PC-9 (cell line): ENCODE measurements at regions not wholly inside any gene's neighbourhood (a gene's known extent, or its start where the extent isn't known, plus 50 kb on each side); places are given as distances from the start of the nearest gene placed in this dataset.

ENCODE experiments used
- BruUV-seq: library from RNA; stranded (reverse); fragments of 400-500 nt; replicated peaks from 2 replicates; lab custom pipeline; 2021; lab: Mats Ljungman, UMichigan
- CTCF ChIA-PET: fragments of 300-600 bp; sonication (Branson Sonifier 250); formaldehyde crosslinking; loops from one replicate; lab custom pipeline; 2022; ENCODE audit warnings: antibody characterized with exemption; lab: Charles Lee
- POLR2A ChIA-PET: fragments of 300-600 bp; sonication (Branson Sonifier 250); formaldehyde crosslinking; loops from one replicate; lab custom pipeline; 2022; ENCODE audit warnings: antibody characterized with exemption; ENCODE audit not compliant: unreplicated experiment; lab: Charles Lee
- DNase-seq, 2 experiments: peaks; one replicate each; pipeline versions ENCODE4 v3.0.0 to v3.0.0-alpha.2; 2015 to 2022; ENCODE audit warnings: mixed read lengths in 1 of 2
- H2AFZ ChIP-seq: fragments of 200-600 bp; sonication (generic); 2 replicates; pipeline ENCODE4 v1.8.1; 2017; ENCODE audit warnings: antibody characterized with exemption
- H3F3A ChIP-seq: fragments of 200-600 bp; sonication (generic); 2 replicates; pipeline ENCODE4 v1.8.1; 2017; ENCODE audit warnings: antibody characterized with exemption, mild to moderate bottlenecking, low read depth; ENCODE audit not compliant: insufficient read depth
- H3K27ac ChIP-seq: fragments of 200-600 bp; sonication (generic); 2 replicates; pipeline ENCODE4 v1.6.1; 2016; ENCODE audit warnings: mixed run types
- H3K27me3 ChIP-seq: fragments of 200-600 bp; sonication (generic); 2 replicates; pipeline ENCODE4 v1.6.1; 2016; ENCODE audit warnings: low read depth, mixed run types; ENCODE audit not compliant: insufficient read depth
- H3K36me3 ChIP-seq: fragments of 200-600 bp; sonication (generic); 2 replicates; pipeline ENCODE4 v1.6.1; 2016; ENCODE audit warnings: low read depth, mixed run types
- H3K4me1 ChIP-seq: fragments of 200-600 bp; sonication (generic); replicated peaks from 2 replicates; pipeline ENCODE4 v1.6.1; 2016; ENCODE audit warnings: mixed run types; ENCODE audit not compliant: insufficient read depth
- H3K4me2 ChIP-seq: fragments of 200-600 bp; sonication (generic); 2 replicates; pipeline ENCODE4 v1.6.1; 2017; ENCODE audit warnings: mixed run types
- H3K4me3 ChIP-seq: fragments of 200-600 bp; sonication (generic); 2 replicates; pipeline ENCODE4 v1.6.1; 2016; ENCODE audit warnings: mixed run types
- H3K79me2 ChIP-seq: fragments of 200-600 bp; sonication (generic); 2 replicates; pipeline ENCODE4 v1.6.1; 2017; ENCODE audit warnings: low read depth, mixed run types
- H3K9me2 ChIP-seq: fragments of 200-600 bp; sonication (generic); 2 replicates; pipeline ENCODE4 v1.8.1; 2017; ENCODE audit warnings: mild to moderate bottlenecking; ENCODE audit not compliant: insufficient read depth
- H3K9me3 ChIP-seq: fragments of 200-600 bp; sonication (generic); 2 replicates; pipeline ENCODE4 v1.8.1; 2016; ENCODE audit warnings: low read depth; ENCODE audit not compliant: insufficient read depth
- H4K20me1 ChIP-seq: fragments of 200-600 bp; sonication (generic); 2 replicates; pipeline ENCODE4 v1.8.1; 2017; ENCODE audit not compliant: insufficient read depth
- CTCF ChIP-seq: fragments of 200-600 bp; sonication (generic); conservative IDR thresholded peaks from 2 replicates; pipeline ENCODE4 v1.6.1; 2017; ENCODE audit warnings: mixed run types, antibody characterized with exemption, mild to moderate bottlenecking, moderate library complexity
- EZH2 ChIP-seq: fragments of 200-600 bp; sonication (generic); IDR thresholded peaks from 2 replicates; pipeline ENCODE4 v1.8.0; 2017; ENCODE audit warnings: antibody characterized with exemption, low read depth
- intact Hi-C: fragments of 100-400 bp; cut with micrococcal nuclease; formaldehyde crosslinking; loops from one replicate; pipeline ENCODE4 v1.10.0; 2022; ENCODE audit not compliant: unreplicated experiment

- CTCF ChIA-PET: no interaction called here
Observed at GRCh38 chr16:17683281-17683680, 212.5 kb upstream of the XYLT1 start.

GRCh38 chr16:17676171-17676570 is 205.4 kb upstream of the XYLT1 start:
- Histone ChIP-seq H3K4me1 (no peaks in the 10 kb centered on the region), H3F3A (no peaks in the 10 kb centered on the region), H3K79me2 (no peaks in the 10 kb centered on the region), H3K4me3 (no peak overlapping the region), H4K20me1 (no peaks in the 10 kb centered on the region), H3K9me3 (no peaks in the 10 kb centered on the region), H3K27ac (no peak overlapping the region), H3K27me3 (peaks cover 12% of the 10 kb centered on the region), H3K36me3 (no peaks in the 10 kb centered on the region), H3K9me2 (no peaks in the 10 kb centered on the region), H3K4me2 (no peak overlapping the region), H2AFZ (no peak overlapping the region)
- no TSS peak for BruUV-seq
- TF ChIP-seq CTCF (no peak), EZH2 (no peak)
- ChIA-PET POLR2A (no interaction called here), CTCF (no interaction called here)
- DNase-seq: no peak
- intact Hi-C loops: no loop called here

More at GRCh38 chr16:17683281-17683680, 212.5 kb upstream of the XYLT1 start:
- Histone ChIP-seq H4K20me1 (no peaks in the 10 kb centered on the region), H3K4me2 (no peak overlapping the region), H3K9me3 (no peaks in the 10 kb centered on the region), H3K36me3 (no peaks in the 10 kb centered on the region), H3K9me2 (no peaks in the 10 kb centered on the region), H3K4me1 (no peaks in the 10 kb centered on the region), H2AFZ (no peak overlapping the region), H3K79me2 (no peaks in the 10 kb centered on the region), H3K27me3 (no peaks in the 10 kb centered on the region), H3F3A (no peaks in the 10 kb centered on the region), H3K27ac (no peak overlapping the region), H3K4me3 (no peak overlapping the region)
- no peak for DNase-seq
- POLR2A ChIA-PET: no interaction called here
- intact Hi-C loops: no loop called here
- TF ChIP-seq CTCF (no peak), EZH2 (no peak)
- no TSS peak for BruUV-seq

GRCh38 chr16:17668386-17668785 is 197.6 kb upstream of the XYLT1 start:
- no peaks in the 10 kb centered on the region for H3F3A ChIP-seq
- no peak for DNase-seq
- POLR2A ChIA-PET: no interaction called here

More at GRCh38 chr16:17668386-17668785, 197.6 kb upstream of the XYLT1 start:
- TF ChIP-seq EZH2: no peak
- no peak for TF ChIP-seq CTCF
- H3K36me3 ChIP-seq: no peaks in the 10 kb centered on the region
- CTCF ChIA-PET: no interaction called here
- intact Hi-C loops: no loop called here
- H3K79me2 ChIP-seq: no peaks in the 10 kb centered on the region
- H3K4me1 ChIP-seq: no peaks in the 10 kb centered on the region
- H3K27ac ChIP-seq: no peak overlapping the region
- H3K27me3 ChIP-seq: peaks cover 23% of the 10 kb centered on the region
- no TSS peak for BruUV-seq
- no peaks in the 10 kb centered on the region for H4K20me1 ChIP-seq
- no peaks in the 10 kb centered on the region for H3K9me3 ChIP-seq
- H2AFZ ChIP-seq: no peak overlapping the region
- no peak overlapping the region for H3K4me3 ChIP-seq
- H3K4me2 ChIP-seq: no peak overlapping the region
- no peaks in the 10 kb centered on the region for H3K9me2 ChIP-seq
